ENCODE measurements at regions not wholly inside any gene's neighbourhood (a gene's known extent, or its start where the extent isn't known, plus 50 kb on each side); places are given as distances from the start of the nearest gene placed in this dataset.
A peak's percentile ranks its signal among the peaks of the same experiment; 100 is the strongest.
"Not testable (repeated sequence)": the region's sequence is repeated elsewhere in the genome, so short reads cannot be mapped to it uniquely, and the experiment has no call there.

- Histone ChIP-seq H3K27ac (peak overlapping the region; percentile 94 to 98 (median 97)), H3K4me1 (peaks cover 25 to 36% (median 33%) of the 10 kb centered on the region in 4 donors), H3K9me3 (no peaks in the 10 kb centered on the region), H3K36me3 (no peaks in the 10 kb centered on the region), H3K4me3 (no peak overlapping the region), H3K27me3 (no peaks in the 10 kb centered on the region)
- intact Hi-C loops (cut with DNase I; ENCODE audit: low total_unique reads): loop anchor here (2.0 to 5.0 kb wide), 2 partner anchors 69 to 157 kb away; no protein-coding TSS in a partner anchor
- in situ Hi-C loops (cut with MboI; ENCODE audit: low pct_ligation_motif_present in 1 of 4, low pct_unique_long_range_greater_than_20kb in 1 of 4, low sequenced_read_pairs in 3 of 4): no loop called here
- TF ChIP-seq POLR2AphosphoS5 (IDR thresholded peaks at IDR 0.05) (peak in 2 of 3 donors; percentile 82 to 84), CTCF (IDR thresholded peaks at IDR 0.05) (no peak), EP300 (IDR thresholded peaks at IDR 0.05; ENCODE audit: low read depth) (peak; percentile 65), POLR2A (IDR thresholded peaks at IDR 0.05) (no peak)
- 43% methylated on average over 9 of the region's 9 CpGs; no CpG with 5 or more reads in 1 of the 2 donors for WGBS, 2 donors (ENCODE audit: low coverage in 1 of 2)
- peak; percentile 63 for DNase-seq
Measured at GRCh38 chr9:104993291-104993963, 65.5 kb upstream of the ABCA1 start.

- H3K36me3 ChIP-seq: no peaks in the 10 kb centered on the region
- no peaks in the 10 kb centered on the region for H3K9me3 ChIP-seq
- no peaks in the 10 kb centered on the region for H3K27me3 ChIP-seq
- no peak for TF ChIP-seq POLR2AphosphoS5 (IDR thresholded peaks at IDR 0.05)
- TF ChIP-seq EP300 (IDR thresholded peaks at IDR 0.05; ENCODE audit: low read depth): no peak
- in situ Hi-C loops (cut with MboI; ENCODE audit: low pct_ligation_motif_present in 1 of 4, low pct_unique_long_range_greater_than_20kb in 1 of 4, low sequenced_read_pairs in 3 of 4) (no loop called here), intact Hi-C loops (cut with DNase I; ENCODE audit: low total_unique reads) (no loop called here)
- 83 to 89% methylated on average over 2 of the region's 2 CpGs for WGBS, 2 donors (ENCODE audit: low coverage in 1 of 2)
- no peak for DNase-seq
- H3K27ac ChIP-seq: no peak overlapping the region
- peaks cover 9 to 17% (median 12%) of the 10 kb centered on the region in 4 donors for H3K4me1 ChIP-seq
- no peak overlapping the region for H3K4me3 ChIP-seq
Measured at GRCh38 chr9:104997536-104997935, 69.6 kb upstream of the ABCA1 start.

- Histone ChIP-seq H3K4me1 (peaks cover 0 to 1% (median 0%) of the 10 kb centered on the region in 4 donors), H3K27ac (no peak overlapping the region), H3K36me3 (no peaks in the 10 kb centered on the region), H3K27me3 (no peaks in the 10 kb centered on the region), H3K4me3 (no peak overlapping the region), H3K9me3 (no peaks in the 10 kb centered on the region)
- no peak for DNase-seq
- intact Hi-C loops (cut with DNase I; ENCODE audit: low total_unique reads) (no loop called here), in situ Hi-C loops (cut with MboI; ENCODE audit: low pct_ligation_motif_present in 1 of 4, low pct_unique_long_range_greater_than_20kb in 1 of 4, low sequenced_read_pairs in 3 of 4) (no loop called here)
- TF ChIP-seq POLR2A (IDR thresholded peaks at IDR 0.05): no peak
- TF ChIP-seq EP300 (IDR thresholded peaks at IDR 0.05; ENCODE audit: low read depth): no peak
- TF ChIP-seq POLR2AphosphoS5 (IDR thresholded peaks at IDR 0.05): no peak
- TF ChIP-seq CTCF (IDR thresholded peaks at IDR 0.05): no peak
Measured at GRCh38 chr9:104999136-104999535, 71.2 kb upstream of the ABCA1 start.

- H3K4me3 ChIP-seq; H3K27ac ChIP-seq; H3K36me3 ChIP-seq; intact Hi-C loops (cut with DNase I; ENCODE audit: low total_unique reads); DNase-seq; H3K27me3 ChIP-seq; H3K4me1 ChIP-seq; H3K9me3 ChIP-seq: not testable (repeated sequence)
- WGBS, 2 donors (ENCODE audit: low coverage in 1 of 2): 76 to 97% methylated on average over 6 to 11 of the region's 11 CpGs
- in situ Hi-C loops (cut with MboI; ENCODE audit: low pct_ligation_motif_present in 1 of 4, low pct_unique_long_range_greater_than_20kb in 1 of 4, low sequenced_read_pairs in 3 of 4): loop anchor here in 1 of 4 donors (10.0 kb wide), 1 partner anchor 154 kb away; no protein-coding TSS in a partner anchor
Measured at GRCh38 chr9:105000529-105000928, 72.6 kb upstream of the ABCA1 start.

- Histone ChIP-seq H3K27me3 (no peaks in the 10 kb centered on the region), H3K9me3 (no peaks in the 10 kb centered on the region), H3K4me3 (no peak overlapping the region), H3K36me3 (no peaks in the 10 kb centered on the region), H3K27ac (no peak overlapping the region), H3K4me1 (peaks cover 0 to 7% (median 3%) of the 10 kb centered on the region in 4 donors)
- DNase-seq: no peak
- intact Hi-C loops (cut with DNase I; ENCODE audit: low total_unique reads): no loop called here
- no peak for TF ChIP-seq CTCF (IDR thresholded peaks at IDR 0.05)
- no peak for TF ChIP-seq EP300 (IDR thresholded peaks at IDR 0.05; ENCODE audit: low read depth)
- TF ChIP-seq POLR2AphosphoS5 (IDR thresholded peaks at IDR 0.05): no peak
- no peak for TF ChIP-seq POLR2A (IDR thresholded peaks at IDR 0.05)
- 84 to 90% methylated on average over 4 to 7 of the region's 7 CpGs for WGBS, 2 donors (ENCODE audit: low coverage in 1 of 2)
- in situ Hi-C loops (cut with MboI; ENCODE audit: low pct_ligation_motif_present in 1 of 4, low pct_unique_long_range_greater_than_20kb in 1 of 4, low sequenced_read_pairs in 3 of 4): loop anchor here in 1 of 4 donors (10.0 kb wide), 1 partner anchor 150 kb away; no protein-coding TSS in a partner anchor
Measured at GRCh38 chr9:105004466-105005090, 76.6 kb upstream of the ABCA1 start.
